ENCODE measurements at regions not wholly inside any gene's neighbourhood (a gene's known extent, or its start where the extent isn't known, plus 50 kb on each side); places are given as distances from the start of the nearest gene placed in this dataset.
"Not testable (repeated sequence)": the region's sequence is repeated elsewhere in the genome, so short reads cannot be mapped to it uniquely, and the experiment has no call there.

DNA sequence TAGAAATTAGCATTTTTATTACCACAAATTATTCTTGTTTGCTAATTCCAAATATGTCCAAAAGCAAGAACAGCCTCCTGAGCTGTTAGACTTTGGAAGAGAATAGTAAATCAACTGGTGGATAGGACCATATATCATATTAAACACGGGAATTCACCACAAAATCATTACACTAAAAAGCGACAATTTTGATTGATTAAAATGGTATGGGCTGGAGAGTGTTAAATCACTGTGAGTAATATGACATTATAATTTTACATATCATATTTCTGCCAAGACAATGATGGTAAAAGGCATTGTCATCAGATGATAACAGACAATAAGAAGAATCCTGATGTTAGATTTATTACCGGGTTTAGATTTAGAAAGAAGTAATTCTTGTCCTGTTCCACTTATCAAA lies 107.2 kb upstream of the ARRDC3 start:
- Mint-ChIP-seq H3K9me3 (ENCODE audit: unreplicated experiment) (no peaks in the 10 kb centered on the region), H3K27ac (ENCODE audit: unreplicated experiment) (no peak overlapping the region), H3K4me1 (ENCODE audit: low read depth, unreplicated experiment) (no peaks in the 10 kb centered on the region), H3K4me3 (ENCODE audit: unreplicated experiment) (no peak overlapping the region), H3K27me3 (ENCODE audit: unreplicated experiment) (no peaks in the 10 kb centered on the region), H3K36me3 (ENCODE audit: unreplicated experiment) (no peaks in the 10 kb centered on the region)
- TF ChIP-seq, protein P1, sequence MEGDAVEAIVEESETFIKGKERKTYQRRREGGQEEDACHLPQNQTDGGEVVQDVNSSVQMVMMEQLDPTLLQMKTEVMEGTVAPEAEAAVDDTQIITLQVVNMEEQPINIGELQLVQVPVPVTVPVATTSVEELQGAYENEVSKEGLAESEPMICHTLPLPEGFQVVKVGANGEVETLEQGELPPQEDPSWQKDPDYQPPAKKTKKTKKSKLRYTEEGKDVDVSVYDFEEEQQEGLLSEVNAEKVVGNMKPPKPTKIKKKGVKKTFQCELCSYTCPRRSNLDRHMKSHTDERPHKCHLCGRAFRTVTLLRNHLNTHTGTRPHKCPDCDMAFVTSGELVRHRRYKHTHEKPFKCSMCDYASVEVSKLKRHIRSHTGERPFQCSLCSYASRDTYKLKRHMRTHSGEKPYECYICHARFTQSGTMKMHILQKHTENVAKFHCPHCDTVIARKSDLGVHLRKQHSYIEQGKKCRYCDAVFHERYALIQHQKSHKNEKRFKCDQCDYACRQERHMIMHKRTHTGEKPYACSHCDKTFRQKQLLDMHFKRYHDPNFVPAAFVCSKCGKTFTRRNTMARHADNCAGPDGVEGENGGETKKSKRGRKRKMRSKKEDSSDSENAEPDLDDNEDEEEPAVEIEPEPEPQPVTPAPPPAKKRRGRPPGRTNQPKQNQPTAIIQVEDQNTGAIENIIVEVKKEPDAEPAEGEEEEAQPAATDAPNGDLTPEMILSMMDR (IDR thresholded peaks at IDR 0.05; ENCODE audit: partially characterized antibody, unreplicated experiment) = no peak
- DNase-seq = no peak

DNA sequence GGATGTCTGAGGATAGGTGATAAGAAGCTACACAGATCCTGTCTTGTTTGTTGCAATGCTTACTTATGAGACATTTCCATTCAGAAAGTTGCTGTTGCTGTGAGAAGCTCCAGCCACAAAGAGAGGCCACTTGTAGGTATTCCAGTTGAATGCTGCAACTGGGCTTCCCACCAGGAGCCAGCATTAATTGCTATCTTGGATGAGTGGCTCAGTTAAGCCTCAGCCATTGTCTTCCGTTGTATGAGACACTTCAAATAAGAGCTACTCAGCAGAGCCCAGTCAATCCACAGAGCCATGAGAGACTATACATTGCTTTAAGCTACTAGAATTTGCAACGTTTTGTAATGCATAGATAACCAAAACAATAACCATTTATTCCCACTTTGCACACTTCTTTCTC lies 104.3 kb upstream of the ARRDC3 start:
- no peaks in the 10 kb centered on the region for H3K9me3 Mint-ChIP-seq (ENCODE audit: unreplicated experiment)
- H3K36me3 Mint-ChIP-seq (ENCODE audit: unreplicated experiment) = no peaks in the 10 kb centered on the region
- TF ChIP-seq, protein P1 (IDR thresholded peaks at IDR 0.05; ENCODE audit: partially characterized antibody, unreplicated experiment) = no peak
- no peak overlapping the region for H3K4me3 Mint-ChIP-seq (ENCODE audit: unreplicated experiment)
- no peak for DNase-seq
- H3K27me3 Mint-ChIP-seq (ENCODE audit: unreplicated experiment) = no peaks in the 10 kb centered on the region
- H3K4me1 Mint-ChIP-seq (ENCODE audit: low read depth, unreplicated experiment) = no peaks in the 10 kb centered on the region
- no peak overlapping the region for H3K27ac Mint-ChIP-seq (ENCODE audit: unreplicated experiment)

DNA sequence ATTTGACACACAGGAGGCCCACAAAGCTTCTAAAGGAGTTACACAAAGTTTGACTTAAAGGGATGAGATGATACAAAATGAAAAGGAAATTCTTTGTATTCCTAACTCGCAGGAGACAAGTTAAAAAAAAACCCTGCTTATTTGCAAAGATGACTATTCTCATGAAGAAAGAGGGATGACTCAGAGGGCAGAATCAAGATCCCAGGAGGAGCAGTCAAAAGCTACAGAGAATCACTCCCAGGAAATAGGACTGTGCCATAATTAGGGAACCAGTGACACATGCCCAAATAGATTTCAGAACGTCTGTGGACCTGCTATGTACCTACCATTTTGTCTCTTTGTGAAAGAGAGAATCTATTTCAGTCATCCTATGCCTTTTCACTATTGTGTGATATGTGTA lies 103.5 kb upstream of the ARRDC3 start:
- H3K27ac Mint-ChIP-seq (ENCODE audit: unreplicated experiment) = no peak overlapping the region
- TF ChIP-seq, protein P1 (IDR thresholded peaks at IDR 0.05; ENCODE audit: partially characterized antibody, unreplicated experiment) = no peak

DNA sequence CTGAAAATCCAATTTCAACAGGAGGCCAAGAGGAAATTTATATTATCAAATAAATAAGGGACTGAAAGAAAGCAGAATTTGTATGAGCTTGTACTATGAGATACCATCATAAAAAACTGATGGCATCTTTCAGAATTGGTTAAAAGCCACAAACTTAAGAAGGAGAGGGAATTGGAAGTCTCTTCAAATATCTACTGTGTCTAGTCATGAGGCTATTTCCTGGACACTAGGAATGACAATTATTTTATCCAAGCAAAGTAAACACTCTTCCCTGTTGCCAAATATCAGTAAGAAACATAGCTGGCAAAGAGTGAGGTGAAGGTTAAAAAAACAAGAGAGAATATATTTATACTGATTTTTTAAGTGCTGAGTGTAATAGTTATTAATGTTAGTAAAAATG lies 101.5 kb upstream of the ARRDC3 start:
- Mint-ChIP-seq H3K27me3 (ENCODE audit: unreplicated experiment) (no peaks in the 10 kb centered on the region), H3K27ac (ENCODE audit: unreplicated experiment) (no peak overlapping the region)

More for the DNA sequence above, 103.5 kb upstream of the ARRDC3 start:
- no peaks in the 10 kb centered on the region for H3K36me3 Mint-ChIP-seq (ENCODE audit: unreplicated experiment)
- H3K9me3 Mint-ChIP-seq (ENCODE audit: unreplicated experiment) = no peaks in the 10 kb centered on the region
- H3K4me1 Mint-ChIP-seq (ENCODE audit: low read depth, unreplicated experiment) = no peaks in the 10 kb centered on the region
- no peaks in the 10 kb centered on the region for H3K27me3 Mint-ChIP-seq (ENCODE audit: unreplicated experiment)
- DNase-seq = no peak
- H3K4me3 Mint-ChIP-seq (ENCODE audit: unreplicated experiment) = no peak overlapping the region

DNA sequence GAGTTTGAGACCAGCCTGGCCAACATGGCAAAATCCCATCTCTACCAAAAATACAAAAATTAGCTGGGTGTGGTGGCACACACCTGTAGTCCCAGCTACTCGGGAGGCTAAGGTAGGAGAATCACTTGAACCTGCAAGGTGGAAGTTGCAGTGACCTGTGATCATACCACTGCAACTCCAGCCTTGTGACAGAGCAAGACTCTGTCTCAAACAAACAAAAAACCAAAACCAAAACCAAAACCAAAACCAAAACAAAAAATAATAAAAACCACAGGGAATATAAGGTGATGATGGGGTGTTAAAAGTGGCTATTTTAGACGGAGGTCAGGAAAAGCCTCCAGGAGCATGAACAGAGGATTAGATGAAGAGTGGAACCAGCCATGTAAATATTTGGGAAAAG lies 96.3 kb upstream of the ARRDC3 start:
- H3K27ac Mint-ChIP-seq (ENCODE audit: unreplicated experiment); H3K9me3 Mint-ChIP-seq (ENCODE audit: unreplicated experiment); H3K4me1 Mint-ChIP-seq (ENCODE audit: low read depth, unreplicated experiment); DNase-seq; H3K36me3 Mint-ChIP-seq (ENCODE audit: unreplicated experiment); H3K27me3 Mint-ChIP-seq (ENCODE audit: unreplicated experiment); H3K4me3 Mint-ChIP-seq (ENCODE audit: unreplicated experiment): not testable (repeated sequence)

More for the DNA sequence above, 101.5 kb upstream of the ARRDC3 start:
- no peak for DNase-seq
- H3K4me3 Mint-ChIP-seq (ENCODE audit: unreplicated experiment) = no peak overlapping the region
- no peaks in the 10 kb centered on the region for H3K36me3 Mint-ChIP-seq (ENCODE audit: unreplicated experiment)
- no peaks in the 10 kb centered on the region for H3K4me1 Mint-ChIP-seq (ENCODE audit: low read depth, unreplicated experiment)
- TF ChIP-seq, protein P1 (IDR thresholded peaks at IDR 0.05; ENCODE audit: partially characterized antibody, unreplicated experiment) = no peak
- no peaks in the 10 kb centered on the region for H3K9me3 Mint-ChIP-seq (ENCODE audit: unreplicated experiment)

DNA sequence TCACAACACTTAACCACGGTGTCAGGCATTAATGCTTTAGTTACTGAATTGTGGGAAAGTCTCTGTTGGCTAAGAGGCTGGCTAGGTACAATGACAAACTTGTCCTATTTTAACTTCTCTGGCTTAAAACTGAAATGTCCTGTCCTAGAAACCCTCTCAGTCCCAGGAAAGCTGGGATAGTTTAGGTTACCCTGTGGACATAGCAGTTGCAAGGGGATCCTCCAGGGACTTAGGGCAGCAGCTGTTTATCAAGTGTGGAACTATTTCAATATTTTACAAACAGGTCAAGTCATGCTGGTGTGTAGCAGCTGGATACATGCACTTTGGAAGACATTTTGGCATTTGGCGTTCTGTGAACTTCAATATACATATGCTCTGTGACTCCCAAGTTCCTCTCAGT lies 95.0 kb upstream of the ARRDC3 start:
- no peak overlapping the region for H3K4me3 Mint-ChIP-seq (ENCODE audit: unreplicated experiment)
- DNase-seq = no peak
- TF ChIP-seq, protein P1 (IDR thresholded peaks at IDR 0.05; ENCODE audit: partially characterized antibody, unreplicated experiment) = no peak
- no peaks in the 10 kb centered on the region for H3K9me3 Mint-ChIP-seq (ENCODE audit: unreplicated experiment)
- H3K27me3 Mint-ChIP-seq (ENCODE audit: unreplicated experiment) = no peaks in the 10 kb centered on the region
- H3K36me3 Mint-ChIP-seq (ENCODE audit: unreplicated experiment) = no peaks in the 10 kb centered on the region
- no peaks in the 10 kb centered on the region for H3K4me1 Mint-ChIP-seq (ENCODE audit: low read depth, unreplicated experiment)
- no peak overlapping the region for H3K27ac Mint-ChIP-seq (ENCODE audit: unreplicated experiment)

All from glutamatergic neuron (in vitro differentiated cells).